ENCODE measurements at regions not wholly inside any gene's neighbourhood (a gene's known extent, or its start where the extent isn't known, plus 50 kb on each side); places are given as distances from the start of the nearest gene placed in this dataset.

DNA sequence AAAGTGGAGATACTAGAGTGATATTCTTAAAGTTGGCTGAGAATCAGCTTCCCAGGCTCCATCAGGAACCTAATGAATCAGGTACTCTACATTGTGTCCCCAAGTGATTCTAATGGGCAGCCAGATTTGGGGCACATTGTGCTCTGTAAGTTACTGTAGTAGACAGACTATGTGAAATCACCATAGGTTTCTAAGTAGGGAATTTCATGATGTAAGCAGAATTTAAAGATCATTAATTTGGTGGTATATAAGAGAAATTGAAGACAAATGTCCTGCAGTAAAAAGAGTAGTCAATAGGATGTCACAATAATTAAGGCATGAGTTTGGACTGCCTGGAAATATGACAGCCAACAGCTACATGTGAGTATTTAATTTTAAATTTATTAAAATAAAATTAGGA, 602.4 kb upstream of the ACVR2A start:
- no peak for DNase-seq

DNA sequence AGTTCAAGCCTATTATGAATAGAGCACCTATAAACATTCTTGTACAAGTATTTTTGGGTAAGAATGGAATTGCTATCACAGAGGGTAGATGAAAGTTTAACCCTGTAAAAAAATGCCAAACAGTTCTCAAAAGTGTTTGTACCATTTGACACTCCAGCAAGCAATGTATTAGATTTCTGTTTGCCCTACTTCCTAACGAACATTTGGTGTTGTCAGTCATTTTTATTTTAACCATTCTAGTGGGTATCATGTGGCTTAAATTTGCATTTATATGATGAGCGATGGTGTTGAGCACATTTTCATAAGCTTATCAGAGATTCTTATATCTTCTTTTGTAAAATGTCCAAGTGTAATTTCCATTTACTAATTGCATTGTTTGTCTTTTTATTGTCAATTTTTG, 608.2 kb upstream of the ACVR2A start:
- DNase-seq, result no peak

DNA sequence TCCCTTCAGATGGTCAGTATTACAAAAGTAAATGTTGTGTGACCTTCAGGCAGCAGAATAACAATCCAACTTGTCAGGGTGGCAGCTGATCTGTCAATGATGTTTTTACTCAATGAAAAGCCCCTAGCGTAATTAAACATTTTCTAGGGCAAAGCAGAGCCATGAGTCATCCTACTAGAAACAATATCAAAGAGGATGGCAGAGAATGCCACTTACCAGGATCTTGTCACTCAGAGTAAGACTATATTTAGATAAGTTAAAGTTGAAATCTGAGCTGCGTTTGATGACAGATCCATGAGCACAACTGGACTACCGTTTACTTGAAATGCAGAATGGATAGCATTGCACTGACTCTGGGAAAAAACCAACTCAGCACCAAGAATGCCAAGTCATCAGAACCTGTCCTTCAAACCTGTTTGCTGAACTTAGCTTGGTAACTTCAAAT, 612.6 kb upstream of the ACVR2A start:
- DNase-seq, result peak; percentile 8

DNA sequence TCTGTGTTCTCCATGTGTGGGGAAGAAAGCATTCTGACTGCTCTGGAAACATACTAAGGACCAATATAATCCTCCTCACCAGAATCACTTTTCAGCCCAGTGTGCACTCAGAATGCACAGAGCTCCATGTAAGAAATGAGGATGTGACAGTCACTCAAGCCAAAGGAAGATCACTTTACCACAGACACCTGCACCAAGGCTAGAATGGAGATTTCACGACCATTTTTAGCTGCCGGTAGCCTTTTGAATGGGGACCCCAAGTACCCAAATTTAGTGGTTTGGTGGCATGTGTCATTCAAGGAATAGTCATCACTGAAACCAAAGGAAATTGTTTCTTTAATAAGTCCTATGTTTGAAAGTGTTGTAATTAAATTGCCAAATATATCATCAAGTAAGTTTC, 613.2 kb upstream of the ACVR2A start:
- DNase-seq, result no peak

DNA sequence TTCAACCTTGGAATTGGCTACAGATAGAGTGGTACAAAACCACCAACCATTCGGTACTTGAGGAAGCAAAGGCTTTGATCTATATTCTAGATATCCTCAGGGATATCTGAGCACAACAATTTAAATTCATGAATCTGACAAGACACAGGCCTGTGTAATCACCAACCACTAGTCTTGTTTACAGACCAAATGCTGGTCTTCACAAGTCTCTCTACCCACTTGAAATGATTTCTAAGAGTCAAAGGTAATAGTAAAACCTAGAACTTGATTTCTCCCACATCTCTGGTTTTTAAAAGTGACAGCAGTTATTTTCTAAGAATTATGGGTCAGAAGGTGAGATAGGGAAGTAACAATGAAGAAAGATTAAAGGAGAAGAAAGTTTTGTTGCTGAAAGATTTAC, 613.7 kb upstream of the ACVR2A start:
- no peak for DNase-seq

DNA sequence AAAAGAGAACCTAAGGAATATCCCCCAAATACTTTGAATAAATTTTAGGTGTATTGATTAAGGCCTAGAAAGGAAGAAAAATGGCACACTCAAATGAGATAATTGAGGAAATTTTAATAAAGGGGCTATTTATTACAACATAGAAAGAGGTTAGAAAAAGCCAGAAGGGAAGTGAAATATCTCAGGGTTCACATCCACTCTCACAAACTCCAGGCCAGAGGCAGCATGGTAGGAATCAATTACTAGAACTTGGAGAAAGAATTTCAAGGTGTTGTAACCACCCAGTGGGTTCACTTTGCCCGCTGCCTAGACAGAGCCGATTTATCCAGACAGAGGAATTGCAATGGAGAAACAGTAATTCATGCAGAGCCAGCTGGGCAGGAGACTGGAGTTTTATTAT, 617.5 kb upstream of the ACVR2A start:
- no peak for DNase-seq

DNA sequence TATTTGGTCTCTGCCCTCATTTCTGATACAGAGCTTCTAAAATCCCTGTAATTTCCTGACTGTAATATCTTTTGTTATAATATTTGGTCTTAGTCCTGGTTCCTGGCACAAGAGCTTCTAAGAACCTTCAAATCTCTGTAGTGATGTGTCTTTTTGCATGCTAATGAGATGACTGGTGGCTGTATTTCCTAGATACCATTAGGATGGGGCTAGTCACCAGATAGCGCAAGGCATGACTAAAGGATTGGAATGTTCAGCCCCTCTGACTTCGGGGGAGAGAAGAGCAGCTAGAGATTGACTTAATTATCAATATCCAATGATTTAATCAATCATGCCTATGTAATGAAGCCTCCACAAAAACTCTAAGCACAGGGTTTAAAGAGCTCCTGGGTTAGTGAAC, 620.8 kb upstream of the ACVR2A start:
- no peak for DNase-seq

DNA sequence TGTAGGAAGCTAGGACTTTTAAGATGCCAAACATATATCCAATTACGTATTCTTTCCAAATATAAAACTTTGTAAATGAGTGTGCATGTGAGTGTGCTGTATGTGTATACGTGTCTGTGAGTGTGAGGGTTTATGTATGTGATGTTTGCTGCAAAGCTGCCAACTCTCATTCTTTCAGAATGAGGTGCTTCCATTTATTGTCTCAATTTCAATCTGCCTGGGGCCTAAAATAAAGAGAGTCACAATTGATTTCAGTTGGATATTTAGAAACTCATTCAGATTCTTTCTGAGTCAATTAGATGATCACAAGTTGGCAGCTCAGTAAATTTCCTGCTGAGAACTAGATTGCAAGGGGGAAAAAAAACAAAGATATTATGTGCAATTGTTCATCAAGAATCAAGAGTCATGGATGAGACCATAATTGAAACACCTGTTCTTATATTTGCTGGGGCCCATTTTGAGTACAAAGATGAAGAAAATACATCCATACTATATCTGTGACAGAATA, 621.2 kb upstream of the ACVR2A start:
- no peak for DNase-seq

DNA sequence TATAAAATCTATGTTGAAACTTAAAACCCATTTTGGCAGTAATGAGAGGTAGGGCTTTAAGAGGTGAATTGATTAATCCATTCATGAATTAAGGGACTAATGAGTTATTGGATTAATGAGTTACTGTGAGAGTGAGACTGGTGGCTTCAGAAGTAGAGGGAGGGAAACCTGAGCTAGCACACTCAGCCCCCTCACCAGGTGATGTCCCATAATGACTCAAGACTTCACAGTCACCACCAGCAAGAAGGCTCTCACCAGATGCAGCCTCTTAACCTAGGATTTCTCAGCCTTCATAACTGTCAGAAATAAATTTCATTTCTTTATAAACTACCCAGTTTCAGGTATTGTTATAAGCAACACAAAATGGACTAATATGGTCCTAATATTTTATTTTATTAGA, 621.7 kb upstream of the ACVR2A start:
- DNase-seq, result no peak

DNA sequence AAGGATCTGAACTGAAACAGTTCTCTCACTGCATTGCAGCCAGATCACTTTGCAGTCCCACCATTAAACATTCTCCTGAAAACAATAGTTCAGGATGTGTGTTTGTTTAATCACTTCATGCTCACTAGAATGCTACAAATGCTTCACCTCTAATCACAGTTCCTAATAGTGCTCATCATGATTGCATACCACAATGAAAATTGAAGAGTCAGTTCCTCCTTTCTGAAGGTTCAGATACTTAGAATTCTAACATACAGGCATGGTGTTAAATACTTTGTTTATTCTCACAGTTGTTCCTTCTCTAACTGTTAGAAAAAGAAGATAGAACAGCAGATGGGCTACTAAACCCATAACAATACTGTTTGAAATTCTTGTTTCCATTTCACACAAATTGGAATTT, 622.3 kb upstream of the ACVR2A start:
- DNase-seq, result no peak

DNA sequence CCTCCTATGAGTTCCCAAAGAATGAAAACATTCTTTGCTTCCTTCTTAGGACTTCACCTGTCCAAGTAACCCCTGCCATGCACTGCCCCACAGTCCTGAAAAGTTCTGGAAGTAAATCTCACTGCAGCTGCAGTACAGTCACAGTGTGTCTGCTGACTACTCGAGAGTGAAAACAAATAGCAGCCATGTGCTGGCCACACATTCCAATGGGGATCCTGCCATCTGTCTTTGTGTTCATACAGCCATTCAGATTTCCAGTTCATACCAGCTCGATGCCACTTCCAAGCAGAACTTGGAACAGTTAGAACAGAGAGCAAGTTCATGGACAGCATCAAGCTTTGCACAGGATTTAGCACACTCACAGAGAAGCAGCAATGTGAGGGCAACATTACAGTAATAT, 629.9 kb upstream of the ACVR2A start:
- no peak for DNase-seq

DNA sequence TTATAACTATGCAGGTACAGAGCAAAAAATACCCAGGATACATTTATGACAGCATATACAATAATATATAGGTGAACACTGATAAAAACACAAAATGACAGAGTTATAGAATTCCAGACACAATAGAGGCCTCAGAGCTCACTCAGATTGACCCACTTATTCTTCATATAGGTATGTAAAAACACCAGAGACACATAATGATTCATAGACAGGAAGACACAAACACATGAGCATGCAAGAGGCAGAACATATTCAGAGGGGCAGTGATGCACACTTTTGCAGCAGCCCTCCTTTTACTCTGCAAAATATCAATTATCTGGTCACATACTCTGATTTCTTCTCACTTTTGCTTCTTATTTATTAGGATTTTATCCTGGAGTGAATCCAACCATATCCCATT, 633.3 kb upstream of the ACVR2A start:
- DNase-seq, result no peak

DNA sequence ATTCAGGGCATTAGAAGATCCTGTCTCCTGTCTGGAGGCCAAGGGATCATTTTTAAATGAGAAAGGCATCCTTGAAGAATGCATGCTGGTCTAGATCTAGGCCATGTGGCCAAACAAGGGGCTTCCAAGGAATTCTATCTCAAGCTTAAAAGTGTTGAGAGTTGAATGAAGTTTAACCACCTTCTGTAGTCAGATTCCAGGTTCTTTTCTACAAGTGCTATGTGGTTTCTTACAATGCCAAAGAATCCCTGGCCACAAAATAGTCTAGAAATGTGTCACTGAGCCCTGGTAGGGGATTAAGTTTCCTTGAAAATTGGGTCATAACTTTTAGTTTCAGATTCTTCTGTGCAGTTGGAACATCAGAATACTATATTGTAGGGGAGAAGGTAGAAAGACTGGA, 640.7 kb upstream of the ACVR2A start:
- DNase-seq, result no peak

DNA sequence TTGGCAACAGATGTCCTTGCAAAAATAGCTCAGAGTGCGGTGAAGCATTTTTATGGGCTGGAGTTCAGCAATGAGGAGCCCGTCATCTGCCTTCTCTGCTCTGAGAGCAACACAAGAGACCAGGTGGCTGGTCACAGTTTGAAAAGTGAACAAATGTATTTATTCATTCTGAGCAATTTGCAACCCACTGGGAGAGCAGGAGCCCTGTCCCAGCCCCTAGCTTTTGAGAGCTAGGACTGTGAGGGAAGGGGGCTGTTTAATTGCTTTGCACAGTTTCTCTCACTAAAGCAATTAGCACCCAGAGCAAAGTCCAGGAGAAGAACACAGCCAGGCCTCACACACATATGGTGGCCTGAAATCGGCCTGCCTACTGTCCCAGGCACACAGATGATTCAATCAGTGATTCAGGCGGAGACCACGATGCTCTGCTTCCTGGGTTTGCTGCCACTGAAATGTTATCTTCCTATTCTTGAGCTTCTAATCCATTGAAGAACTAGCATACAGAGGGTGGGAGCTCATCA, 646.1 kb upstream of the ACVR2A start:
- DNase-seq, result peak; percentile 1

DNA sequence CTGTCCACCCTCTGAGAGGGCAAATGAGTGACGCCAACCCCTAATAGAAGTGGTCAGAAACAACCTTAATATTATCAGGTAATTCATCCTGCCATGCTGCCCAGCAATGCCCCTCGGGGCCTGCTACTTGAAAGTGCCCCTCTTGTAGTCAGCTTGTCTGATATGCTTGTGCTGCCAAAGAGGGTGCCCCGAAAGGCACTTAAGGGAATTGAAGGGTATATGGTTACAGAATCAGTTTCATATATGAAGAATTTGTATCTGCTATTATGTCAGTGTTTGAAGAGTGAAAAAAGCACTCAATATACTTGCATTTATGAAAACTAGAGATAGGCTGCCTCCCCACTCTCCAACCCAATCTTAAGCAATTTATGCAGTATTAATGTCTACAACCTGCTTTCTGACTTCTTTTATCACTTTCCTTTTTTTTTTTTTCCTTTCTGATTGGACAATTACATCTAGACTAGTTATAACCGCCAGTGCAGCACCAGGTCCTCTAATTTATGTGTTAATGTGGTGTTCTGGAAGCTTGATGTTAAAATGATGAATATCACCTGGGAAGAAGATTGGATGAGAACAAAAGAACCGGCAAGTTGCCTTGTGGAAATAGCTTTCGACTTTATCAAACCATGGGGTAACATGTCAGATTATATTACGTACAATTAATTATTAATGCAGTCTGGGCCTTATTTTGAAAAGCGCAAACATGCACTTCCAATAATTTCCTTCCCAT, 646.9 kb upstream of the ACVR2A start:
- DNase-seq, result peak; percentile 37

DNA sequence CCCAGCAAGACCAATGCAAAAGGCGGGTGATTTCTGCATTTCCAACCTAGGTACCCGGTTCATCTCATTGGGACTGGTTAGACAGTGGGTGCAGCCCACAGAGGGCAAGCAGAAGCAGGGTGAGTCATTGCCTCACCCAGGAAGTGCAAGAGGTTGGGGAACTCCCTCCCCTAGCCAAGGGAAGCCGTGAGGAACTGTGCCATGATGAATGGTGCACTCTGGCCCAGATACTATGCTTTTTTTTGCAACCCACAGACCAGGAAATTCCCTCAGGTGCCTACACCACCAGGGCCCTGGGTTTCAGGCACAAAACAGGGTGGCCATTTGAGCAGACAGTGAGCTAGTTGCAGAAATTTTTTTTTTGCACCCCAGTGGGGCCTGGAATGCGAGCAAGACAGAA, 662.6 kb upstream of the ACVR2A start:
- no peak for DNase-seq

DNA sequence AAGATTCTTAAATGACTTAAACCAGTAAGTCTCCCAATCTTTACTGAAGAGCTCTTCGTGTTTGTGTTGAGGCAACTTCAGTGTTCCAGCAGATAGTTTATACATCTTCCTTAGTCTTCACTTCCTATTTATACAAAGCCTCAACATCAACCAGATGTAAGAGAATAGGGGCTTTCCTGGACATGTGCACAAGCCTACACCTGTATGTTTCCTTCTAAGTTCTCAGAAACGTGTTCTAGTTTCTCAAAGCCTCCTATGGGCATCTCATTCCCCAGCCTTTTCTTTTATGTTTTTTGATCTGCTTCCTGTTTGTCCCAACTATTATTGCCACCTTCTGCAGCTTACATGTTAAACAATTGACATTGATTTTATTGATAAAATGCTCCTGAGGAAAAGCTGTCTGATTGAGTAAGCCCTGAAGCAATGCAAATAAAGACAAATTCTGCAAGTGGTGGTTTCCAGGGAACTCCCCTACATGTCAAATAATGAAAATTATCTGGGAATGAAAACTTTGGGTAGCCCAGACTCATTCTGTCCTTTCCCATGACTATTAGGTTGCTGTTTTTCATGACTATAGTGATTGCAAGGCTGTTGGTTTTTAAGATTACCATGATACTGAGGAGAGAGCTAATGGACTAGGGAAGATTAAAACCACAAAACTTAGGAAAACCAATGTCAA, 663.3 kb upstream of the ACVR2A start:
- DNase-seq, result no peak

DNA sequence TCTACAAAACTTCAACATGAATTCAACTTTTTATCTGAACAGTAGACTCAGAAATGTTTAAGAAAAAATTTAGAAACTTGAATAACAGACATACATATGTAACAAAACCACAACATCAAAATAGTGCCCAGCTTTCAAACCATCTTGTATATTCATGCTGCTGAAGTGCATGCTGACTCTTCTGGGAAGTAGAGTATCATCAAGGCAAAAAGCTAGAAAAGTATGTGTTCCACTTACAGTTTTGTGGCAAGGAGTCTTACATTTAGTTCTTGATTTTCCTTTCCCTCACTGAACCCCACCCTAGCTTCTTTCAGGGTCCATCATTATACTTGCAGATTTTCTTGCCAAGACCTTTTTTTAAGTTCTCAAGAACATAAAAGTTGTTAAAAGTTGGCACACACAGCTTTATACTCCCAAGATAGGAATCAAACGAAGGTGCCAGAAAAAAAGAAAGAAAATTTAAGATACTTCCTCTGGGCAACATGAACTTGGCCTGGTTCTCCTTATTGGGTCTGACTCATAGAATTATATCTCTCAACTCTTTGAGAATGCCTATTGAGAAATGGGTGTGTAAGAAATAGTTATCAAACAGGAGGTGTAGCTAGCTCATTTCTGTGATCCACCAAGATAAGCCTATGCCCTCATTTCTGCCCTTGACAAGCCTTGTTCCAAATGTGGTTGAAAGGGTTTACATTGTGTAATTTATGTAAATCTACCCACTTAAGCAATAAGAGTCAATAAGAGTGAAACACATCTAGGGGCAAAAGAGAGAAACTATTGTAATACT, 667.6 kb upstream of the ACVR2A start:
- no peak for DNase-seq

DNA sequence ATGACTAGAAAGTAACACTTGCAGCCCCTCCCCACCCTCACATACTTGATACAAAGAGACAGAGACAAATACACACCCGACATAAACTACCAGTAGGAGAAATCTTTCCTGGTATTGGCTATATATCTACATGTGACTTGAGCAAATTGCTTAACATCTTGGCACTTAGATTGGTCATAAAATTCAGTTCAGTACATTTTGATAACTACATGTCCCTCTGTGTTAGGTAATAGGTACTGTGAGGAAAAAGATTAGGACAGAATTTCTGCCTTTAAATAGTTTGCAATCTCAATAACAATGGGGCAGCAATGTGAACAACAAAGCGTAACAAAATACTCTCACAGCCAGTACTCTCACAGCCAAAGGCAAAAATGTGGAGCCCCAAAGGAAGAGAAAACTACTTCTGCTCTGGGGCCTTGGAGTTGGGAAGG, 670.0 kb upstream of the ACVR2A start:
- no peak for DNase-seq

DNA sequence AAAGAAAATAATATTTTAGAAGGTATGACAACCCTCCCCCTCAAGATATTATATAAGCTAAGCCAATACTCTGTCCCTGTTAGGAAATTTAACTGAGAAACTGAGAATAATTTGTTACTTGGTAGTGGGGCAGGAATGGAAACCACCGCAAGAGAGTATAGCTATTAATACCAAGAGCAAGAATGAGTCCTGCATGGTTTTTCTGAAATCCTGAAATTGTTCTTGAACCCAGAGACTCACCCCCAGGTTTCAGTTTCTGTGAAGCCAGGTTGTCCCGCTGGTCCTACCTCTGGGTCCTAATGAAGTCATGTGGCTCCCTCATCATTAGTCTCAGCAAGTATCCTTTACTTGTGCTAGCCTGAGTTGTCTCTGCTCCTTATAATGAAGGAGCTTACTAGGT, 671.0 kb upstream of the ACVR2A start:
- no peak for DNase-seq

DNA sequence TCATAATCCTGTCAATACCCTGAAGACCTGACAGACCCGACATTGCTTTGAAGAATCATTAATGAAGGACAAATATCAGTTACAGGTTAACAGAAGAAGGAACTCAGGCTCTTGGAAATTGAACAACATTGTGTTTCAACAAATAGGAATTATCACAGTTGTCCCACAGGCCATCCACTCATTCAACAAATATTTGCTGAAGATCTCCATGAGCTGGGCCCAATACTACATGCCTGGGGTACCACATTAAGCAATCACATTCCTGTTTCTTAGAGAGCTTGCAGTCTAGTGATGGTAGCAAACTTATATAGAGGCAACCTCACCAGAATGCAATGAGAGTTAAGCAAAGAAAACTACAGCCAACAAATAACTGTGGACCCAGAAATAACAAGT, 671.6 kb upstream of the ACVR2A start:
- DNase-seq, result no peak

DNA sequence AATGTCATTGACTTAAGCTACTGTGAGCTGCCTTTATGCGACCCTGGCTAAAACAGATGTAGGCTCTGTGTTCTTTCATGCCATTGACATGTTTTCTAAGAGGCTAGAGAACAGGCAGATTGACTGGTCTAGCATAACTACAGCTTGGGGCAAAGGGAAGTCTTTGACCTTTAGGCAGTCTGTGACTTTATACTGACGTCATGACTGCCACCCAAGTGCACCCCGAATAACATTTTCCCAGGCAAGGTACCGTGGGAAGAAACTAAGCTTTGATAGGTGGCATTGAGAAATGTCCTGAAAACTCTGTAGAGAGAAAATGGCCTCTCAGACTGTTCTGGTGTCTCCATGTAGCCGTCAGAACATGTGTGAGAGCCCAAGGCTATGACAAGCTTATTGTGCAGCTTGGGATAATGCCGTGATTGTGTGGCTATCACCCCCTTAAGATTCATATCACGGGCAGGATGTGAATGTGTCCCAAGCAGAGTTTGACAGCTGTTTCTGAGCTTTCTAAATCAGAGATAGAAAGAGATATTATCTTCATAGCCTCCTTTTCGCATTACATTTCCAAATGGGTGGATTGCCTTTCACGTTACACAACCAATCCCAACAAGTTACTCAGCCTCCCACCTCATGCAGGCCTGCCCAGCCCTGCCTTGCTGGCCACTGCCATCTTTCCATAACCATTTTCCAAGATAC, 672.2 kb upstream of the ACVR2A start:
- DNase-seq, result no peak

DNA sequence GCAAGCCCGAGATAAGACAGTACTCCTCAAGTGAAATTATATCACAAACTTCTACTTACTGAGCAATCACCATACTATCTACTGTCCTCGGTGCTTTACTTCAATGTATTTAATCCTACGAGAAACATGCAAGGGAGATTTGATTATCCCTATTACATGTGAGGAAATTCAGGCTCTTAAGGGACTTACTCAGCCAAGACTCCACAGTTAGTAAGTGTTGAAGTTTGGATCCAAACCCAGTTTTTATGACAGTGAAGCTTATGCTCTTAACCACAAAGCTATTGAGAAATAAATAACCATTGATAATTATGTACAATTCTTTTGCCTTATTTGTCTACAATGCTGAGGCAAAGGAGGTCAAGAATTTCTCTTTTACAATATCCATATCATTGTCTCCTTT, 672.9 kb upstream of the ACVR2A start:
- no peak for DNase-seq

Measured in NCI-H187 treated with DMSO at 0.1 percent for 48 hours (cell line).